GM18505 (cell line): ENCODE measurements at regions not wholly inside any gene's neighbourhood (a gene's known extent, or its start where the extent isn't known, plus 50 kb on each side); places are given as distances from the start of the nearest gene placed in this dataset.
A peak's percentile ranks its signal among the peaks of the same experiment; 100 is the strongest.
"Not testable (repeated sequence)": the region's sequence is repeated elsewhere in the genome, so short reads cannot be mapped to it uniquely, and the experiment has no call there.

Source experiments
- ATAC-seq: cut with Tn5 transposase; IDR thresholded peaks from one replicate; pipeline ENCODE4 v1.9.1; 2021; ENCODE audit not compliant: unreplicated experiment
- POLR2A ChIP-seq: IDR thresholded peaks from 4 replicates; pipeline ENCODE4 v1.6.1; 2011; ENCODE audit warnings: borderline replicate concordance; ENCODE audit not compliant: insufficient read depth, insufficient read length; ENCODE audit errors: extremely low read depth

GRCh38 chr7:140260352-140261104 lies 83.7 kb upstream of the KDM7A start:
- no peak for ATAC-seq
- no peak for TF ChIP-seq POLR2A

- ATAC-seq = not testable (repeated sequence)
These were observed 80.5 kb upstream of the KDM7A start for GRCh38 chr7:140257278-140257677.

- ATAC-seq = not testable (repeated sequence)
These were observed 78.2 kb upstream of the KDM7A start for GRCh38 chr7:140254976-140255375.

- no peak for TF ChIP-seq POLR2A
- ATAC-seq = no peak
These were observed 72.4 kb upstream of the KDM7A start for GRCh38 chr7:140249036-140249806.

- no peak for ATAC-seq
- no peak for TF ChIP-seq POLR2A
These were observed 70.8 kb upstream of the KDM7A start for GRCh38 chr7:140247559-140247958.

- TF ChIP-seq POLR2A = no peak
- ATAC-seq = no peak
These were observed 68.9 kb upstream of the KDM7A start for GRCh38 chr7:140245611-140246105.

- peak; percentile 65 for ATAC-seq
- no peak for TF ChIP-seq POLR2A
These were observed 65.6 kb upstream of the KDM7A start for GRCh38 chr7:140242057-140243031.

GRCh38 chr7:140239653-140239935 lies 62.8 kb upstream of the KDM7A start:
- ATAC-seq = no peak

GRCh38 chr7:140238778-140239652 lies 62.2 kb upstream of the KDM7A start:
- no peak for TF ChIP-seq POLR2A
- no peak for ATAC-seq

More at GRCh38 chr7:140239653-140239935, 62.8 kb upstream of the KDM7A start:
- no peak for TF ChIP-seq POLR2A

- no peak for TF ChIP-seq POLR2A
- ATAC-seq = no peak
These were observed 60.6 kb upstream of the KDM7A start for GRCh38 chr7:140237390-140237789.

- ATAC-seq = no peak
- TF ChIP-seq POLR2A = no peak
These were observed 59.8 kb upstream of the KDM7A start for GRCh38 chr7:140236626-140237025.

GRCh38 chr7:140235114-140235513 lies 58.3 kb upstream of the KDM7A start:
- TF ChIP-seq POLR2A = no peak
- no peak for ATAC-seq
